Gastrocnemius medialis (tissue), 4 donors: ENCODE measurements at regions not wholly inside any gene's neighbourhood (a gene's known extent, or its start where the extent isn't known, plus 50 kb on each side); places are given as distances from the start of the nearest gene placed in this dataset.

Experiments
- CTCF ChIP-seq, 5 experiments: fragments of 450-650 bp in 3 of 5; fragments of 200-600 bp in 2 of 5; sonication (generic) in 2 of 5; IDR thresholded peaks in 4 of 5; conservative IDR thresholded peaks in 1 of 5; 1 replicate in 4 of 5; 2 replicates in 1 of 5; pipeline ENCODE4 v1.5.1; 2016 to 2019; ENCODE audit warnings: antibody characterized with exemption in 5 of 5, mild to moderate bottlenecking in 3 of 5, moderate library complexity in 3 of 5
- POLR2A ChIP-seq, 2 donors: fragments of 450-650 bp; IDR thresholded peaks; one replicate each; pipeline ENCODE4 v1.6.1; 2017; ENCODE audit warnings: antibody characterized with exemption in 2 of 2, mild to moderate bottlenecking in 2 of 2, moderate library complexity in 2 of 2

- TF ChIP-seq CTCF (IDR thresholded peaks at IDR 0.05 in 4 of 5, conservative IDR thresholded peaks at IDR 0.05 in 1 of 5): no peak
- TF ChIP-seq POLR2A (IDR thresholded peaks at IDR 0.05): no peak
Observed at GRCh38 chr14:98510392-98510791, 761.6 kb downstream of the BCL11B start.
